GM19328 (cell line): ENCODE measurements at regions not wholly inside any gene's neighbourhood (a gene's known extent, or its start where the extent isn't known, plus 50 kb on each side); places are given as distances from the start of the nearest gene placed in this dataset.
A peak's percentile ranks its signal among the peaks of the same experiment; 100 is the strongest.

Source experiments
- ATAC-seq: cut with Tn5 transposase; IDR thresholded peaks from one replicate; pipeline ENCODE4 v1.9.1; 2021; ENCODE audit warnings: mild to moderate bottlenecking, moderate library complexity; ENCODE audit not compliant: unreplicated experiment

DNA sequence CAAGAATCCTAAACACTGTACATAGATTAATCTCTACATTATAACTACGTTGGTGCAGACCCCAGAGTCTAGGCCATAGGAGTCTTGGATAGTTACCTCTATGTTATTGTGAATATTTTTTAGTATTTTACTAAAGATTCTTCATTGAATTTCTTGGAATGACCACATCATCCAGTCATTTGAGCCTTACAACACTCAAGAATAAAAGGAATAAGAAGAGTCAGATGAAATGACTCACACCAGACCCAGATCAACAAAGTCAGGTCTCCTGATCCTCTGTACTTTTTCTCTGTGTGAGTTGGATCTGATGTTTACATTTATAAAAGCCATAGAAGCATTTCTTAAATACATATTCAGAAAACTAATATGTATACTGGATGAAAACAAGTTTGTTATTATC, 179.2 kb upstream of the ARHGAP20 start:
- no peak for ATAC-seq

DNA sequence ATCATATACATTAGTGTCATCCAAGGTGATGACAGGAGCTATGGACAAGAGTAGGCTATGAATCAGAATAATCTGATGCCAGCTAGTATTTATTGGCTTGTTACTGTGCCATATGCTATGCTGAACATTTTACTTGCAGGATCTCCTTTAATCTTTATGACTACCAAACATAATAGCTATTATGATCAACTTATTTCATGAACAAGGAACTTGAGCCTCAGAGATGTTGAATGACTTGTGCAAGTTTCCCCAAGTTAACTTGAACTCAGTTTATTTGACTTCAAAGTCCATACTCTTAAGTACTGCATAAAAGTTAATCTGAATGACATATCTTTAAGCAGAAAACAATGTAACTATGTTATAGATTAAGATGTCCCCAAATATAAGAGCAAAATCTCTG, 178.8 kb upstream of the ARHGAP20 start:
- no peak for ATAC-seq

DNA sequence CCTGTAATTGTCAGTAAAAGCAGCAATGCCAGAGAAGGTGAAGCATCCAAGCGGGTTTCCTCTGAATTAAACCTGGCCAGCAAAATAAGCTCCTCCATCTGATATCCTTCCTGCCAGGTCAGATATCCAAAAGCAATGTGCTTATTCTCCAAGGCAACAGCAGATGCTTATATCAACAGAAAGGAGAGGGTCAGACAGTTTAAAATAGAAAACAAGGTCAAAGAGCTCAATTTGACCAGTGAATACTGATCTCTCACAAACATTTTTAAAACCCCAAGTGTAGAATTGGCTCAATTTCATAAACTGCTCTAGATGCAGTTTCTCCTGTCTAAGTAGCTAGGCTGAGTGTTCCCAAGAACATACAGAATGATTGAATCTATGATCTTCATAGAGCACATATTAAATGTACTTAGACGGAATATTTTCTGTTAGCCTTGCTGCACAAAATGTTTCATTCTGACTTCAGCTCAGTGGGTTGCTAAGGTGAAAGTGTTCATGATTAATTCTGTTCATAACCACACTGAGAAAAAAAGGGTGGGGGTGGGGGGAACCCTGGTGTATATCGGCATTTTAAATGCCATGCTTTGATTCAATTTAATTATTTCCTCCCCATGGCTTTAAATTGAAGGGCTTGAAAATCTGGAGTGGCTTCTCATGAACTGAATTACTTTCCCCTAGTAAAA, 174.2 kb upstream of the ARHGAP20 start:
- no peak for ATAC-seq

- ATAC-seq = no peak
Measured at GRCh38 chr11:110883256-110883655, 171.0 kb upstream of the ARHGAP20 start.

- no peak for ATAC-seq
Measured at GRCh38 chr11:110878513-110878912, 166.3 kb upstream of the ARHGAP20 start.

- no peak for ATAC-seq
Measured at GRCh38 chr11:110874437-110875030, 162.3 kb upstream of the ARHGAP20 start.

DNA sequence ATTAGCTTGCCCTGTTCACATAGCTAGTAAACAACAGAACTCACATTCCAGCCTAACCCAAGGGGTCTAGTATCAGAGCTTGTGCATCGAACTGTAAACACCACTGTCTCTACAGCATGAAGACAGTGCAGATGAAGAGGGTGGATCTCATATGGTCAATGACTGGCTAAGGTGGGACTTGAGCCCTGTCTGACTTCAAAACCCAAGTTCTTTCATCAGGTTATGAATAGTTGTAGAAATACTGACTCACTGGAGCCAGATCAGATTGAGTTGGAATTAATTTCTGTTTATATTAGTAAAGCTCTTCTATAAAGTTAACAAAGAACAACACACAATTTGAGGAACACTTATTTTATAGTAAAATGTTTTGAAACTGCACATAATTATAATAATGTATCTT, 161.7 kb upstream of the ARHGAP20 start:
- ATAC-seq = no peak

- ATAC-seq = no peak
Measured at GRCh38 chr11:110870816-110871522, 158.7 kb upstream of the ARHGAP20 start.

DNA sequence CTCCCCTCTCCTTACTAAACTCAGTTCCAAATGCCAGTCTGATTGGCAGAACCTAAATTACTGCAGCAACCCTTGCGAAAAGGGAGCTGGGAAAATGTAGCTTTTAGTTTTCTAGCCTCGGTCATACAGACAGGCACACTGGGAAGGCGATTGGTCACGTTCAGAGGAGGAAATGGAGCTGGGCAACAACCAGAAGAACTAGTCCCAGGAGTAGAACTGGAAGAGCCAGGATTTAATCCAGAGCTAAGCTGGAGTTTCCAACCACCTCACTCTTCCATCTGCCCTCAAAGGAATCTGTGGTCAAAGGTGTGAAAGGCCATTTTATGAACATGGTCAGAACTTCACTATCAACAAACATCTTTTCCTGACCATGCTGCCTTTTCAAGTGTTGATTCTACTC, 155.7 kb upstream of the ARHGAP20 start:
- ATAC-seq = no peak

DNA sequence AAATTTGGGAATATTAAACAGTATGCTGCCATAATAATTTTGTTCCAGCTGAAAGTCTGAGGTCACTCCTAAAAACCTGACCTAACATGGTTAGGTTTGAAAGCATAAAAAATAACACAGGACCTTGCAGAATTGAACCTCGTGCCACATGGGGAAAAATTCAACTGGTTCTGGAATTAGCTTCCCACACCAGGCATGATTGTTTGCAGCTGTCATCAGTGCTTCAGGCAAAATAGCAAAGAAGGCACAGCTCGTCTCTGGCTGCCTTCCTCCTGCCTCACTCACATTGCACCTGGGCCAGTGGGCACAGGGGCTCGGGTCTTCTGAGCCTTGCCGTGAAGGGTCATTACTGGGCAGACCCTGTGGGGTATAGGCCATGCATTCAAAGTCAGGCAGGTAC, 153.8 kb upstream of the ARHGAP20 start:
- no peak for ATAC-seq

DNA sequence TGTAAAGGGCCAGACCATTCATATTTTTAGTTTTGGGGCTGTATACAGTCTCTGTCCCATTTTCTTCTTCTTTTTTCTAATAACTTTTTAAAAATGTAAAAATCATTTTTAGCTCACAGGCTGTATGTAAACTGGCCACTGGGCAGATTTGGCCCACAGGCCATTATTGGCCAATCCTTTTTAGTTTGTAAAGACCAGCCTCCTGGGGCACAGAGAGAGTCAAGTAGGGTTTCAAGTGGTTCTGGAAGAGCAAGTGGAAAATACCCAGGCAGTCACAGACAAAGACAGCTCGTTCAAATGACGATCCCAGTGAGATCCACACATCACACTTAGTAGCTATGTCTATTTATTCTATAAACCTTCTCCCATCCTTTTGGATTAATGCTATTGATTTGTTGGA, 150.2 kb upstream of the ARHGAP20 start:
- ATAC-seq = no peak

- ATAC-seq = no peak
Measured at GRCh38 chr11:110860461-110860860, 148.2 kb upstream of the ARHGAP20 start.

- no peak for ATAC-seq
Measured at GRCh38 chr11:110859998-110860397, 147.8 kb upstream of the ARHGAP20 start.

DNA sequence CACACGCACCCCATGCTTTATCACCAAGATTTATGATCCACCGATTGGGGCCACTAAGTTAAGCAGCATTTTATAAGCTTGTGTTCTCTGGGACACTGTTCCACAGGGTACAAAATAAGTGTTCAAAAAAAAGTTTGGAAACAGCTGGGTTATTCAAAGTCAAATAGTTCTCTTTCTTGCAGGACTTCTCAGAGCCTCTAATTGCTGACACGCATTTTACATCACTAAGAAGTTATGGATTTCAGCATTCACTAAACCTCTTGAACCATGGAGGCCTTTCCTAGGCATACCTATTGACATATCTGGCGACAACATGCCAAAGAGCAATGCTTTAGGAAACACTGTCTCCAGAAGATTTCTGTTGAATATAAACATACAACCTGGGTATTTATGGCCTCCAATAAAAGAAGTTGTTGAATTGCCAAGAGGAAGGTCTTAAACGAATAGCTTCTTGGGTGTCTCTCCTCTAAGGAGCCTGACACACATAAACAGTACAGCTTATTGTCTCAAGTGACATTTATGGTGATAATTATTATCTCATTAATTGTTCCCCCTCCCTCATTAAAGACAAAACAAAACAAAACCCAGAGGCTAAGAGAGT, 147.1 kb upstream of the ARHGAP20 start:
- ATAC-seq = no peak

GRCh38 chr11:110858547-110858921, 146.3 kb upstream of the ARHGAP20 start:
- ATAC-seq = no peak

GRCh38 chr11:110857892-110858546, 145.8 kb upstream of the ARHGAP20 start:
- ATAC-seq = no peak

DNA sequence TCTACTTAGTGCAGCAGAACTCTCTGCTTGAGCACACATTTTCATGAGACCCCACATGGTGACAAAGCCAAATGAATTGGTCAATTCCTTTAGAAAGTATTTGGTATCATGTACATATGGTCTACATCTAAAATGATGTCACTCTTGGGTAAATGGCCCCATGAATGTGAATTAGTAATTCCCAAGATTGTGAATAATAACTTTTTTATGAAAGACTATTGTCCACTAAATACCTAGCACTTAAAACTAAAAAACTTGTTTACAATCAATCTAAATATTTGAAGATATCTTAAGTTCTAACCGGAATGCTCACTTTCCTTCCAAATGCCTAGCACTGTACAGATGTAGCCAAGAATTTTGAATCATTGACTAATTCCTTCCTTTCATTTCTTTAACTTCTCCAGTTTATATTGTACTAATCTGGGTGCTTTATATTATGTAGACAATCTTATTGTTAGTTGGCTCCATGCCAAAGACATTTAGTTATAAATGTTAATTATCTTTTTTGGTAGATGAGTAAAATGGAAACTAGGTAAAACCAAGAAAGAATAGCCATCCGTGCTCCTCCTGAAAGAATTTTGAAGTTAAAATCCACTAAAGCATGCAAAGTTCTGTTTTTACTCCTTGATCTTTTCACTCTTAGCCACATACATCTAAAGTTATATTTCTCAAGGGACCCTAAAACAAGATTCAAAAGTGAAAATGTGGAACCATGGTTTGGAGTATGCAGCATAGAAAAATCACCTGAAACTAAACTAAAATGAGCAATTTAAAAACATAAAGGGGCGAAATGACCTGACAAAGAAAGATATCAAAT, 145.0 kb upstream of the ARHGAP20 start:
- peak; percentile 41 for ATAC-seq

GRCh38 chr11:110856340-110856739, 144.1 kb upstream of the ARHGAP20 start:
- ATAC-seq = no peak

DNA sequence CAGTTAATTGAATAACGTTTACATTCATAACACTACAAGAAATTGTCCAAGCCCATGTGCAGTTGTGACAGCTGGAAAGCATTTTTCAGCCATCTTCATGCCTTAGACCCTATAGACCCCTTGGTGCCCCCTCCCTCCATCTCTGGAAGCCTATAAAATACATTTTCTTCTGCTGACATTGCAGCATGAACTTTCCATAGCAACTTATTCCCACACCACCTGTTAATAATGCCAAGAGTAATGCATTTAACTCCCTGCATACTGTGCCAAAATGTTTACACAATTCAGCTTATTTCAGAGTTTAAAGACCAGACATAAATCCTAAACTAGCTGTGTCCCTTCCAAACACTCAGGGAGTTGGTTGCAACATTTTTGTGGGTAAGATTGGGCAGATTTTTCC, 143.0 kb upstream of the ARHGAP20 start:
- ATAC-seq = no peak

GRCh38 chr11:110852921-110853490, 140.8 kb upstream of the ARHGAP20 start:
- no peak for ATAC-seq
